ENCODE measurements at regions not wholly inside any gene's neighbourhood (a gene's known extent, or its start where the extent isn't known, plus 50 kb on each side); places are given as distances from the start of the nearest gene placed in this dataset.
"Not testable (repeated sequence)": the region's sequence is repeated elsewhere in the genome, so short reads cannot be mapped to it uniquely, and the experiment has no call there.

DNA sequence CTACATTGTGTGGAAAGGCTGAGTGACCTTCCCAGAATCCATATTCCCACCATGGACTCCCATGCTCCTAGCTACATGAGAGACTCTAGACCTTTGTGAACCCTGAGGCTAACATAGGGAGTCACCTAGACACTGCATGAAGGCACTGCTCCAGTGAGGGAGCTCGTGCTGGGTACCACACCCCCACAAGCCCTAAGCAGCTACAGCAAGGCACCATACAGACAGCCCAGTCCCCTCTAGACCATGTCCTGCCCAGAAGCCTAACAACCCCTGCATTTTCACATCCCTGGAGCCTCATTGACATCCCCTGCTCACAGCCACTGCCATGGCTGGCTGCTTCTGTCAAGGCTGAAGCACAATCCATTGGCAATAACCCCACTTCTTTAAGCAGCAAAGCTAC is 176.5 kb upstream of the CTNND2 start:
- ATAC-seq: no peak
- intact Hi-C loops (cut with DNase I): no loop called here
- DNase-seq: no peak

DNA sequence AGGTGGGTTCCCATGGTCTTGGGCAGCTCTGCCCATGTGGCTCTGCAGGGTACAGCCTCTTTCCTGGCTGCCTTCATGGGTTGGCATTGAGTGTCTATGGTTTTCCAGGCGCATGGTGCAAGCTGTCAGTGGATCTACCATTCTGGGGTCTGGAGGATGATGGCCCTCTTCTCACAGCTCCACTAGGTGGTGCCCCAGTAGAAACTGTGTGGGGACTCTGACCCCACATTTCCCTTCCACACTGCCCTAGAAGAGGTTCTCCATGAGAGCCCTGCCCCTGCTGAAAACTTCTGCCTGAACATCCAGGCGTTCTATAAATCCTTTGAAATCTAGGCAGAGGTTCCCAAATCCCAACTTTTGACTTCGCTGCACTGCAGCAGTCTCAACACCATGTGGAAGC is 174.0 kb upstream of the CTNND2 start:
- intact Hi-C loops (cut with DNase I); ATAC-seq; DNase-seq: not testable (repeated sequence)

DNA sequence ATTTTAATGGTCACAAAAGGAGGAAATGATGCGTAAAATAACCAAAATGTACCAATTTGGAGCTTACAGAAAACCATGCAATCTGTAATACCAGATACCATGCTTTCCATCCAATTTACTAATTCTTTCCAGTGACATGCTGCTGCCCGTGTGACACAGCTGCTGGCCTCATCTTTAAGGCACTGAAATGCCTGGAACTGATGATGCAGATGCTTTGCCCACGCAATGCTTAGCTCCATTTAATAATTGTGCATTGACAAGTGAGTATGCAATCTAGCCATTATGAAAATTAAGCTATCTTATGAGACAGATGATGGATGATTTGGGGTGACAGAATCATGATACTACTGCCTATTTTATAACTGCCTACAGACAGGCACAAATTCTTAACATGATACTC is 169.2 kb upstream of the CTNND2 start:
- ATAC-seq (no peak), DNase-seq (no peak)
- intact Hi-C loops (cut with DNase I): no loop called here

DNA sequence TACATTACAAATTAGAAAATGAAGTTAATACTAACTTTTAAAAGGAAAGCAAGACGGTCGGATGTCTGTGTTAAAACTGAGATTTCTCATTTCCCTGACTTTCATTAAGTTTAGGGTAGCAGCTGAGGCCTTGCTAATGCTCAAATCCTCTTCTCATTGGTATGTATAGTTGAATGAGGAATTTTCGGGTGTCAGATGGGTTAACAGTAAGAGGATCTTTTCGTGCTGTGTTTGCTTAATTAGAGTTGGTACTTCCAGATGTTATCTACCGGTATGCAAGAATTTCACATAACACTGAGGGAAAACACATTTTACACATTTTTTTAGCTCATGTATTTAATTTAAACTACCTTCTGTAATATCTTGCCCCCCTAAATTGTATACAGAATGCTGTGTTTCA is 168.2 kb upstream of the CTNND2 start:
- intact Hi-C loops (cut with DNase I): no loop called here
- DNase-seq: no peak

DNA sequence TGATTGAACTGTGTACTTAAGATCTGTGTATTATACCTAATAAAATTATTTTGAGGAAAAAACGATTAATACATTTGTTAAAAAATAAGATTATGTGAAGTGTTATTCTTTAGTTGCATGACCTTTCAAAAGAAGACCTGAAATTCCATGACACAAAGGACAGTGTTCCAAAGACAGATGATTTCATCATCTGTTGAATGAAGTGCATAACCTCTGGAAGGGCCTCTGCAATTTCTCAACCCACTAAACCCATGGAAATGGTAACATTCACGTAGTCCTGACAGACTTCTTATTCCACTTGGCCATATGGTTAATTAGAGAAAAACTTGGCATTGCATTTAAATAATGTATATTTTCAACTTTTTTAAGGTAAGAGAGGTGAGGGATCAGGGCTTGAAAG is 167.2 kb upstream of the CTNND2 start:
- intact Hi-C loops (cut with DNase I): no loop called here
- ATAC-seq (no peak), DNase-seq (no peak)

More for the DNA sequence above, 168.2 kb upstream of the CTNND2 start:
- ATAC-seq: no peak

- ATAC-seq (no peak), DNase-seq (no peak)
- intact Hi-C loops (cut with DNase I): loop anchor here in 1 of 2 donors (5.0 kb wide), 1 partner anchor 756 kb away; no protein-coding TSS in a partner anchor
Observed at GRCh38 chr5:12023614-12024241, 119.5 kb upstream of the CTNND2 start.

DNA sequence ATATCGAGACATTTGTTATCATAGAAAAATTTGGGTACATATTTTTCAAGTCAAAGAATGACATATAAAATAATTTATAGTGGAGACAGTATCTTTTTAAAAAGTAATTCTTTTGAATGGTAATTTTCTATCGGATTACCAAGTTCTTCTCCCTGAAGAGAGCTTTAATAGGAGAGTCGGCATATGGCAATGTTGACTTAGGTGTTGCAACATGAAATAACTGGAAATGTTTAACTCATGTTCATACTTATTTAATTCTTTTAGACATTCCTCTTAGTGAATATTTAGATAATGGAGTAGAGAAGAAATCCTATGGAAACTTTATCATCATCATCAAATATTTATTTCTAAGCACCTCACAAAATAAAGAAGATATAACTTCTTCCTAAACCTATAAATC is 118.2 kb upstream of the CTNND2 start:
- intact Hi-C loops (cut with DNase I): loop anchor here in 1 of 2 donors (5.0 kb wide), 1 partner anchor 755 kb away; no protein-coding TSS in a partner anchor
- ATAC-seq (no peak), DNase-seq (no peak)

DNA sequence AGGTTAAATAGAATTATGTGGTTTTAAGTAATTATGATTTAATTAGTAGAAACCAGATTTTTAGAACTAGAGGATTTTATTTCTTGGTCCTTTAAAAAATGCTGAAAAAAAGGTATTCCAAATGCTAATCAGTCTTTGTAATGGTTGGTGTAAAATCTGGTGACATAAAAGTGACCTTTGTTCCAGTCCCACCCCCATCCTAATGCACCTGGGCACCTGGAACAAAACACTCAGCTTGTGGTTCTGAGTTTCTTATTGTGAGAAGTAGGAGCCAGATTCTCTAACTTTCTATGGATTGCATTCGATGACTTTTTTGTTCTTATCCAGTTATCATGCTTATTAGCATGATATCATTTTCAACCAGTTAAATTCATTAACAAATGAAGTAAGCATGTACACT is 115.1 kb upstream of the CTNND2 start:
- intact Hi-C loops (cut with DNase I): no loop called here
- DNase-seq: no peak
- ATAC-seq: no peak

GRCh38 chr5:12017007-12017406 is 112.8 kb upstream of the CTNND2 start:
- DNase-seq: no peak
- no peak for ATAC-seq
- intact Hi-C loops (cut with DNase I): no loop called here

- no peak for ATAC-seq
- intact Hi-C loops (cut with DNase I): no loop called here
- DNase-seq: no peak
Observed at GRCh38 chr5:12016159-12016746, 112.0 kb upstream of the CTNND2 start.

DNA sequence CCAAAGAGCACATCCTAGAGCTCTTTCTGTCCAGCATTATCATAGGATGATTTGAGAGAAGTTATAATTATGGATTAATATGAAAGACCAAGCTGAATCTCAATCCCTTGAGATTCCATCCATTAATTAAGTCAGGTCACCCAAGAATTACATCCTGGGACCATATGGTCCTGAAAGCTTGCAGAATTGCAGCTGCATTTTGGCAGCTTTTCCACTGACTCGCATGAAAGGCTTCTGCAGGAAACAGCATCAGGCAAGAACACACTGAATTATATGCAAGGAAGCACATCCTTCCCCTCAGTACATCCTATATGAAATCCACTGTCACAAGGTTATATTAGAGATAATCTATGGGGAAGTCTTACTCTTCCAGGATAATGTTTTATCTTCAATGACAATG is 109.1 kb upstream of the CTNND2 start:
- DNase-seq (no peak), ATAC-seq (no peak)
- intact Hi-C loops (cut with DNase I): no loop called here

DNA sequence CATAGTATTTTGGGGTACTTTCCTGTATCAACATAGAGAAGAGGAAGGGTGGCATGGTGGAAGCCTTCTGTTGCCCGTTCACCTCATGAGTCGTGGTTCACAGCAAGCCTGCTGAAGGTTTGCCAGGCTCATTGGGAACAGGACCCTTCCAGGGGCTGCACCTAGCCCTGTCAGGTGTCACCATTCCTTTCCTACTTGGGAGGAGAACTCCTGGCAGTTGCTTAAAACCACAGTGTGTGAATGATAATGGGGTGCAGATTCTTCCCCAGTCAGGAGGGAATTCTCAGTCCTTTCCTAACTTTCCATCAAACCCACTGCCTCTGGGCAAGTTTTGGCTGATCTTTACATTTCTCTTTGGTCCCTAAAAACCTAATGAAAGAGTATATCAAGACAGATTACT is 99.4 kb upstream of the CTNND2 start:
- intact Hi-C loops (cut with DNase I): no loop called here
- no peak for ATAC-seq
- no peak for DNase-seq

- DNase-seq (no peak), ATAC-seq (no peak)
- intact Hi-C loops (cut with DNase I): no loop called here
Observed at GRCh38 chr5:11998397-11998796, 94.2 kb upstream of the CTNND2 start.

DNA sequence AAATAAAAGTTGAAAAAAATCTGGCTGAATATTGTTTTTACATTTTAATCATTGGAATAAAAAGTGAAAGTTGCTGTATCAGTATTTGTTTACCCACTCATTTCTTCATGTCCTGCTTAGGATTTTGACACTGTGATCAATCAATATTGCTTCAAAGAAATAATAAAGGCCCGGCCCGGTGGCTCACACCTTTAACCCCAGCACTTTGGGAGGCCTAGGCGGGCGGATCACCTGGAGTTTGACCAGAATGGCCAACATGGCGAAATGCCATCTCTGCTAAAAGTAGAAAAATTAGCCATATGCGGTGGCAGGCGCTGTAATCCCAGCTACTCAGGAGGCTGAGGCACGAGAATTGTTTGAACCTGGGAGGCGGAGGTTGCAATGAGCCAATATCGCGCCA is 93.7 kb upstream of the CTNND2 start:
- intact Hi-C loops (cut with DNase I): no loop called here
- ATAC-seq: no peak
- DNase-seq: no peak

- no peak for ATAC-seq
- intact Hi-C loops (cut with DNase I): no loop called here
Observed at GRCh38 chr5:11992518-11992917, 88.3 kb upstream of the CTNND2 start.

DNA sequence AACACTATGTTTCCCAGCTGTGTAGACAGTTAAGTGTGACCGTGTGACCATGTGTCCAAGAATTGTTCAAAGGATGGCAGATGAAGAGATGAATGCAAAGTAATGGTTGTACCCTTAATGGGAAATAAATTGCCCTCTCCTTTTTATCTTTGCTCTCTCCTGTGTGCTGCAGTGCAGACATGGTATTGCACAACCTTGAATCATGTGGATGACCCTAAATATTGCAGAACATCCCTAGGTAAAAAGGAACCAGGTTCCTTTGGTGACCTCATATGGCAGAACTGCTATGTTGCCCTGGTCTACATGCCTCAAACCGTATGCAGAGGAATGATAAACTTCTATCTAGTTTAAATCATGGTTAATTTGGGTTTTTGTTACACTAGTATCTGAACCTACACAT is 81.7 kb upstream of the CTNND2 start:
- no peak for ATAC-seq
- intact Hi-C loops (cut with DNase I): no loop called here
- no peak for DNase-seq

More at GRCh38 chr5:11992518-11992917, 88.3 kb upstream of the CTNND2 start:
- no peak for DNase-seq

DNA sequence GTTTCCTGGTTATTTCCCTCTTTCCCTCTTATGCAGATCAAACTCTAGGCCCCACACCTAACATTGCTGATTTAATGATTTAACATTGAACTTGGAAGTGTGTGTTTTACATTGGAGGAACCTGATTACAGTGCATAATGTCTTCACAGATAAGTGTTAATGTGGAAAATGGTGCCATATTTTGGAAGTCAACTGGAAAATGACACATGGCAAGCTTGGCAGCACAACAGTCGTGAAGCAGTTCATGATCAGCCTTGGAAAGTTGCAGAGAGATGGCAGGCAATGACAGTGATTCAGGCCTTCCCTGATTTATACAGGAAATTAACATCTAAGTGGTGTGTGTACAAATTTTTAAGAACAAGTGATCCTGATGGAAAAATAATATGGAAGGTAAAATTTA is 80.0 kb upstream of the CTNND2 start:
- ATAC-seq: no peak

DNA sequence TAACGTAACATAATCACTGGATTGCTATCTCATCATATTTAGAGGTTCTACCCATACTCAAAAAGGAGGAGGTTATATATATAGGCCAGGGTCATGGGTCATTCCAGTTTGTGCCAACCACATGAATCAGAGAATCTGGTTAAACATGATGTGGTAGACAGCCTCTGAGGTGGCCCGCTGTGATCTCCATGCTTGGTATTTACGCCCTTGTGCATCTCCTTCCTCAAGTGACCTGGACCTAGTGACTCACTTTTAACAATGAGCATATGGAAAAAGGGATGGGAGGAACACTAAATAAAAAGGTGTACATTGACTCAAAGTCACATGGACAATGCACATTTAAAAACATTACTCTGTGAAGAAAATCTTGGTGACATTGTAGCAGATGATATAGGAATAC is 77.7 kb upstream of the CTNND2 start:
- DNase-seq (no peak), ATAC-seq (no peak)

More for the DNA sequence above, 80.0 kb upstream of the CTNND2 start:
- no peak for DNase-seq
- intact Hi-C loops (cut with DNase I): no loop called here

GRCh38 chr5:11977904-11978303 is 73.7 kb upstream of the CTNND2 start:
- ATAC-seq (no peak), DNase-seq (no peak)
- intact Hi-C loops (cut with DNase I): no loop called here

More for the DNA sequence above, 77.7 kb upstream of the CTNND2 start:
- intact Hi-C loops (cut with DNase I): no loop called here

- ATAC-seq (no peak), DNase-seq (no peak)
- intact Hi-C loops (cut with DNase I): no loop called here
Observed at GRCh38 chr5:11973469-11973868, 69.2 kb upstream of the CTNND2 start.

DNA sequence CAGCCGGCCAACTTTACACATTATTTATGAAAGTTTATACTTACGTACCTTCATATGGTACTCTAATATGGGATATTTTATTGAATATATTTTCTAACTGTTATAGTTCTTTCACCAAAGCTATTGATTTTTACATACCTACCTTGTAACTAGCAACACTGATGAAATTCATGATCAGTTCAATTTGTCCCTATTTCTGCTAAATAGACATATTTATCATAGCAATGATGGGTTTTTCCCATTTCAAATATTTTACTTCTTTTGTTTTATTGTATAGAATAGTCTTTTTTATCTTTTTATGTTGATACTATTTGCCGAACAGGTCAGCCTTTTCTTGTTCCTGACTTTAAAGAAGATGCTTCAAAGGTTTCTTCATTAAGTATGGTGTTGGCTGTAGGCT is 59.0 kb upstream of the CTNND2 start:
- ATAC-seq: no peak
- intact Hi-C loops (cut with DNase I): no loop called here
- no peak for DNase-seq
